ENCODE measurements at regions not wholly inside any gene's neighbourhood (a gene's known extent, or its start where the extent isn't known, plus 50 kb on each side); places are given as distances from the start of the nearest gene placed in this dataset.

DNA sequence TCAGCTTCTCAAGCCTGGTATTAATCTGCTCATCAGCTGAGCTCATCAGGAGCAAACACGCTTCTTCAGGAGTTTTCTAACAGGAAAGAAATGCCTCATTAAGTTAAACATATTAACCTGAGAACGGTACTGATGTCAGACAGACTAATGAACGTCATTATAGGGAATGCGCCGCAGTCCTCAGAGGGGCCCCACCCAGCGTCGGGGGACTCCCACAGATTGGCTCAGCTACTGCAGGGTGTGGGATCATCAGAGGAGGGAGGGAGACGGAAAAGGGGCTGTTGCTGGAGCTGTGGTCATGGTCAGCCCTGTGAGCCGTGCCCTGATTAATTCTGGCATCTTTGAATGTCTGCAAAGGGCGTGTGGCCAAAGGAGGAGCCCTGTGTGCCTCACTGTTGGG, 348.5 kb downstream of the PTPRU start:
- DNase-seq, result no peak

DNA sequence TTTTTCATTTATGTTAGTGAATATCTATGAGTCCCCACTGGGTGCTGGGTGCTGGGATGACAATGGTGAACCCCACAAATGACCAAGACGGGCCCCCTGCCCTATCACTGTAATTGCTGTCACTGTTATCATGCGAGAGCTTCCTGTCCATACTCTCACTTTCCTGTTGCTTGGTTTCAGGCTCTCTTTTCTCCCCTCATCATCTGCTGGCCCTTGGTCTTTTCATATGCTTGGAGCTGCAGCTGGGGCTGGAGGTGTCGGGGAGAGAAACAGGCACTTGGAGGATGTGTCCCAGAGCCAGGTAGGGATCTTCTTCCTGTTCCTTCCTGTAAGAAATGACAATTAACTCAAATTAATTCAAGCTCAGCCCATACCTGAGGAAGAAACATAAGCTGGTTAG, 348.0 kb downstream of the PTPRU start:
- no peak for DNase-seq

DNA sequence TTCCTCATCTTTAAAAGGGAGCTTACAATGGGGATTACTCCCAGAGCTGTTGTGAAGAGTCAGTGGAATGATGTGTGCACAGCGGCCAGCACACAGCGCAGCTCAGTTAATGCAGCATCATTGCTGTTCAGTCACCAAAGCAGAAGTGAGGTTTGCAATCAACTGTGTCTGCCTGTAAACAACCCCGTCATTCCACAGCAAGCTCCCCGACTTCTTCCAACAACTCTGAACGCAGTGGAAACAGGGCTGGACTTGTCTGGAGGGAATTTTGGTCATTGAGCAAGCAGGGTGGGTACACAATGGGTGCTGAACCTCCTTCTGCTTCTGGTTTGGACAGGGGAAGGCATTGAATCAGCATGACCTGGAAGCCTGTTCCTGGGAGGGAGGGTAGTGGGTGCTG, 347.4 kb downstream of the PTPRU start:
- no peak for DNase-seq

DNA sequence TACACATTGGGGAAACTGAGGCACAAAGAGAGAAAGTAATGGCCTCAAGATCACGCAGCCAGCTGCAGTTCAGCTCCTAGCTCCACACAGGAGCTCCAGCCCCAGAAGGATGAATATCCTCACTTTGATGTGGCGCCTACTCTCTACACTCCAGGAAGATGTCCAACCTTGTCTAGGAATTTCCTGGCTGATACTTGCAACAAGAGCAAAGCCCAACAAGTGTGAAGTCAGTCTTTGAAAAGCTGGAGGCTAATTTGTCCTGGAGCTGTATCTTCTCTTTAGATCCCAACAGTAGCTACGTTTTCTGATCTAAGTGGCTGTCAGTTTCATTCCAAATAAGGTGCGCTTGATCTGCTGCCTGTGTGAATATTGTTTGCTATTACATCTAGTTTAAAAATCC, 344.9 kb downstream of the PTPRU start:
- no peak for DNase-seq

DNA sequence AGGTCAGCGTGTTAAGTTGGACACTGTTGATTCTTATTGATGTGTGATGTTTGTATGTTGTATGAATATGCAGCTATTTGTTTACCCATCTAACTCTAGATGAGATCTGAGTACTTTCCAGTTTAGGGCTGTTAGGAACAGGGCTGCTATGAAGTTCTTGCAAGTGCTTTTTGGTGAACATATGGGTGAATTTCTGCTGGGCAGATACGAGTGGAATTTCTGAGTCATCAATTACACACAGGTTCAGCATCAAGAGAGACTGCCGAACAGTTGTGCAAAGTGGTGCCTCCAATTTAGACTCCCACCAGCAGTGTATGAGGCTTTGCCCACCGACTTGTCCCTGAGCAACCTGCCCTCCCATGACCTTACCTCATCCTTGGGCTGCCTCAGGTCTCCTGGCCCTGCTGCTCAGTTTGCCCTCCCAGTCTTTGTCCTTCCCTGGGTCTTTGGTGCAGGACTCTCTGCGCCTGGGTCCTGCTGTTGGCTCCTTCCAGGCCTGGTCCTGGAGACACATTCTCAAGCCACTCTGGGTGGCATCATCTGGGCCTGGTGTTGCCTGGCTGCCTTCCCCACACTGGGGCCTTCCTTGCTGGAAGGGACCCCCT, 343.6 kb downstream of the PTPRU start:
- no peak for DNase-seq

DNA sequence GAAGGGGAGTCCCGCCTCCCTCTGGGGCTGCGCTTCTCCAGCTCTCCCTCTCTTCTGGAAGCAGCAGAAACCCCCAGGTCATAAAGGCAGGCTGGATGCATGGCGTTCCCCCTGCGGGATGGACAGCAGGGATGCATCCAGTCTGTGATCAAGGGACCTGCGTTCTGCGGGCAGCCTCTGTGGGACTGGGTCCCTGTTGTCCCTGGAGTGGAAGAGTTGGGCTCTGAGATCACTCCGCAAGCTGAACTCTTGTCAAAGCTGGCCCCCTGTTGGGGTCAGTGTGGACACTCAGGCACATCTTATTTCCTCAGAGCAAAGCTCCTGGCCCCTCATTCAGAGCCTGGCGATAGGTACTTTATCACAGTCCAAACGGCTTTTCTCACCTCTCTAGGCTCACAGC, 341.2 kb downstream of the PTPRU start:
- no peak for DNase-seq

DNA sequence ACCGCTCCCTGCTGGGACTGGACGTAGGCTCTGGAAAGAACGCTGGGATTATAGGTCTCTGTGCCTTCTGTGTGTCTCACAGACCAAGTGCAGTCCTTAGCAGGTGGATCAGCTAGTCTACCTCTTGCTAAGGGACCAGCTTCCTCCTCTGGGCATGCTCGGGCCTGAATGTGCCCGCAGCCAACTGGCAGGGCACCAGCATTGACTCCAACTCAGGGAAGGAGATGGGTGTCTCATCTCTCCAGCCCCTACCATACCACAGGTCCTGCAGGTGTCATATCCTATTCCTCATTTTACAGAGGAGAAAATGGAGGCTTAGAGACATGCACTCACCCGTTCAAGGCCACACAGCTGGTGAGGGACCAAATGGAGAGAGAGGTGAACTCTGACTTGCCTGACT, 340.2 kb downstream of the PTPRU start:
- no peak for DNase-seq

DNA sequence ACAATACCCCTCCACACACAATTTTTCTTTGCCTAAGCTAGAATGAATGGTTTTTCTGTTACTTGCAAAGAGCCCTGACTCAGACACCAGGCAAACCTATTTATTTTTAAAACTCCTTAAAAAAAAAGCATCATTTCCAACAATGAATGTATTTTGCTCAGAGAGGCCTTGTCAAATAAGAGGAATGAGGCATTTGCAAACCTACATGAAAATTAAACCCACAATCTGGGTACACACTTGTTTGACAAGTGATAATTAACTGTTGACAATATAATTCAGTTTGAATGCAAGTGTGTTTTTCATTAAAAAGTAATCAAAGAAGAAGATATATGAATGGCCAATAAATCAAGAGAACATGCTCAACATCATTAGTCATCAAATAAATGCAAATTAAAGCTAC, 339.5 kb downstream of the PTPRU start:
- no peak for DNase-seq

DNA sequence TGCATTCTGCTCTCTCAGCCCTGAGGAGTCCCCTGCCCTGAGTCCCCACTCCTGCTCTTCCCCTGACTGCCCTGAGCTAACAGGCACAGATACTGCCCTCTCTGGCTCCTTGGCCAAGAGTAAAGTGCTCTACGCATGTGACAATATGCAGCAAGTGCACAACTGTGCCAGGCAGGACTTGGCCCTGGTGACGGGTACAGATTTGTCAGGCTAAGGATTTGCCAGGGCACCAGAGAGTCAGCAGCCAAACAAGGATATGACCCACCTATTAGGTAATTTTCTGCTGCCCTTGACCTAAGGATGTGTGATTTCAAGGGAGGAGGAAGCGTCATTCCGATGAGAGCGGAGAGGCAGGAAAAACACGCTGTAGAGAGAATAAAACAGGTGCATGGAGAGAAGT, 339.0 kb downstream of the PTPRU start:
- no peak for DNase-seq

DNA sequence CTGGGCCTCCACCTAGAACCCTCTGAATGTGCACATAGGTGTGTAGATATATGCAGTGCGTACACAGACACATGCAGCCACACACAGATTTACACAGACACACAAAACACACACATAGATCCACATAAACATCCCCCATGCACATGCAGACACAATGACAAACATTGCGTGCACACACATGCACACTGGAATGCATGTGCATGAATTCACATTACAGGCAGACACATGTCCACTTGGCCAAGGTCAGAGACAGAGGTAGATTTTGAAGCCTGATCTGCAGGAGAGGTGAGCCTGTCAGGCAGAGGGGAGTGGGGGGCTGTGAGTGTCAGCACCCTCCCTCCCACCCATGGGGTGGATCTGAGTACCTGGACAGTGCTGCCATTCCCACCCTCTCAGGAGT, 338.5 kb downstream of the PTPRU start:
- no peak for DNase-seq

DNA sequence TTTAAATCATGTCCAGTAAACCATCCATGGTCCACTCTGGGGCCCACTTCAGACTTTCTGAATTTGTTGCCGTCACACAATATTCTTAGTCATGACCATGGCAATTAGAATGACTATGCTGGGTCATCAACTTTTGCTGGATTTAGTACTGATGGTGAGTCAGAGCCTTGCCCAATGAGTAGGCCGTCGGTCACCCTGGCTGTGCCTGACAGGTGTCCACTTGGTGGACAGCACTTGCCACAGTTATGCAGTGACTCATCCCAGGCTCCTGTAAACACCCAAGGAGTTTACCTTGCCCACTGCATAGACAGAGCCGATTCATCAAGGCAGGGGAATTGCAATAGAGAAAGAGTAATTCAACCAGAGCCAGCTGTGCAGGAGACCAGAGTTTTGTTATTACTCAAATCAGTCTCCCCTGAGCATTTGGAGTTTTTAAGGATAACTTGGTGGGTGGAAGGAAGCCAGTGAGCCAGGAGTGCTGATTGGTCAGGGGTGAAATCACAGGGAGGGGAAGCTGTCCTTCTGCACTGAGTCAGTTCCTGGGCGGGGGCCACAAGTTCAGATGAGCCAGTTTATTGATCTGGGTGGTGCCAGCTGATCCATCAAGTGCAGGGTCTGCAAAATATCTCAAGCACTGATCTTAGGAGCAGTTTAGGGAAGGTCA, 333.8 kb downstream of the PTPRU start:
- no peak for DNase-seq

DNA sequence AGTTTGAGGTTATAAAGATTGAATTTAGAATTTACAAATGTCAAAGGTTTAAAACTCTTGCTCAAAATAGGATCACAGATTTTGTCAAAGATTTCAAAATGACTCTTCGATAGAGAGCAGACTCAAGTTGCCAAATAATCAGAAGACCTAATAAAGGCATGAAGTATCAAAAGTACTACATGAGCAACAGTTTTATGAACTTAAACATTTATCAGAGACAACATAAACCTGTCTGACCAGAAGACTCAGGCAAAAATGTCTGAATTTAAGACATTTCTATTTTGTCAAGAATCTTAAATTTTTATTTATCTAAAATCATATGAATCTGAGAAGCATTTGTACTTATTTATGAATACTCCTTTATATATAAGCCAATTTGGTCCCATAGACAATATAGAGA, 330.9 kb downstream of the PTPRU start:
- no peak for DNase-seq

DNA sequence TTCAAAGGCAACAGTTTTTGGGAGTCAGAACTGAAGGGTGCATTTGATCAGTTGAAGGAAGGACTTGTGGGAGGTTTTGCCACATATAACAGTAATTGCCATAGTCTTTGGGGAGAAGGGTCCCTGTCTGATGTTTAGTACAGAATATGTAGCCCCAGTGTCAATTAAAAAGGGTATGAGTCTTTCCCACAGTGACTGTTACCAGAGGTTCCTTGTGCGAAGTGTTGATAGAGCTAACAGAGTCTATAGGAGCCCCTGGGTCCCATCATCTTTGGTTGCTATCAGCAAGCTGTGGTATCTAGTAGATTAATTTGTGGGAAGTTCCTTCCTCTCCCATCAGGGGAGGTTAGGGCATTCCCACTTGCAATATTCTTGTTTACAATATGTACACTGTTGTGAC, 329.2 kb downstream of the PTPRU start:
- DNase-seq, result no peak

DNA sequence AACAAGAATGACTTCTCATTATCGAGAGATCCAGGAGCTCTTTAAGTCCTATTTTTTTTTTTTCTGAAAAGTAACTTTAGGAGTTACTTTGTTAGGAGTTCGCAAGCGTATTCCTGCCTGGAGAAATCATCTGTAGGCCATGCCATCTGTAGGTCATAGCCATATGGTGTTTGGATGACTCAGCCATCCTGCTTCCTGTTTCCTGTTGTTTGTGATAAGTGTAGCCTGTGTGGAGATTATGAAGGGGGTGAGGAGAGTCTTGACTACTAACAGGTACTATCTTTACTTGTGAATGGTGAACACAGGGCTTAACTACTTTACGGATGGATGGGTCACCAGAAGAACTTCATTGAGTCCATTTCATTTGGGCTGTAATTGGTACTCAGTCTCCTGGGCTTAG, 327.2 kb downstream of the PTPRU start:
- DNase-seq, result no peak

DNA sequence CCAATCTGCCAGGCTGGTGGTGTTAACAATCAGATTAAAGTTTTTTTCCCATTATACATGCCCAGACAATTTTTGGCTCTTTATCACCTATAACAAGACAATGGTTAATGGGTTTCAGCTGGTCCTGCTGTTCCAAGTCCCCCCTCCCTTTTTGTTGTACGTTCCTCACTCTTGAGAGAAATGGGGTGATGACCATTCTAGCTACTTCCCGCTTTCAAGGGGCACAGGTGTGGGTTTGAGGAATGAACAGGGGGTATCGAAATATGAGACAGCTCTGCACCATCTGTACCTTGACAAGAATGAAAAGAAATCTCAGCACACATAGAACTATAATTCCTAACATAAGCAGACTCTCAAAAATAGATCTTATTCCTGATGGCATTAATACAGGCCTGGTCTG, 326.8 kb downstream of the PTPRU start:
- DNase-seq, result no peak

DNA sequence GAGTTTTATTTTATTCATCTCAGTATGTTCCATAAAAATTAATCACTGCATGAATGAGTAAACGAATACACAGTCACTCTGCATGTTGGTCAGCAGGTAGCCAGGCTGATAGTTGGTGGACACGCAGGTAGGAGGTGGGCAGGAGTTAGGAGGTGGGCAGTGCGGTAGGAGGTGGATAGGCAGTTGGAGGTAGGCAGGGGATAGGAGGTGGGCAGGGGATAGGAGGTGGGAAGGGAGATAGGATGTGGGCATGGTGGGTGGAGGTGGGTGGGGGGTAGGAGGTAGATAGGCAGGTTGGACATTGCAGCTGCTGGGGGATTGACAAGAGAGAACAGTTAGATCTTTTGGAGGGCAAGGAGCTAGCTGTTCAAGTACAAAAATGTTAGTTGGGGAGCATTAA, 322.7 kb downstream of the PTPRU start:
- DNase-seq, result no peak

DNA sequence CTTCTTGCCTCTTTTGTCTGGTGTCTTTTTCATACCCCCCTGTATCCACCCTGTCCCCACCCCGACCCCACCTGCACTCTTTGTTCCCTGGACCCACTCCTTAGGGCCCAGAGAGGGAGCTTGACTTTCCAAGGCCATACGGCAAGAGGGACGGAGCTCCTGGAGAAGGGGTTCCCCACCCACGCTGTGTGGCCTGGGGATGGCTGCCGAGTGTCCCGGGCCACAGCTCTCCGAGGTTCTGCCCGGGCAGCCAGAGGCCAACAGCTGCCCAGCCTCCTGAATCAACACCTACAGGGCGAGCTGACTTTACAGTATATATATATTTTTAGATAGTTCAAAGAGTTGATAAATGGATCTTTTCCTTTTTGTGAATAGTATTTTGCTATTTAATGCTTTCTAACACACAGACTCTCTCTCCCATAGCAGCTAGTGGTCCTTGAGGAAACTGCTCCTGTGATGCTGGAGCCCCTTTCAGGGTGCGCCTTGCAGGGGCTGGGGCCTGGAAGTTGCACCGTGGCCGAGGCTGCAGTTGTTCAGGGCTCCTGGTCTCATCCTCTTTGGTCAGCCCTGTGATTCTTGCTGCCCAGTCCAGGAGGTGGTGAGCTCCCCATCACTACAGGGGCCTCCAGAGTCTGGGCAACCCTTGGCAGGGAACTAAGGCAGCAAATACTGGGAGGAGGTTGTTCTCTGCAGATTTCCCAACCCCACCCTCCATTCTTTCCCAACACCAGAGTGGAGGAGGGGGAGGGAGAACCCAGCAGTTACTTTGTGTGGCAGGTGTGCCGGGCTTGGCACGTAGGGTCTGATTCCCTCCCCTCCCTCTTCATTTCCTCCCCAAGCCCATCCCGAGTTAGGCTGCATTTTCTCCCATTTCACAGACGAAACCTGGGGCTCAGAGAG, 321.6 kb downstream of the PTPRU start:
- DNase-seq, result no peak

DNA sequence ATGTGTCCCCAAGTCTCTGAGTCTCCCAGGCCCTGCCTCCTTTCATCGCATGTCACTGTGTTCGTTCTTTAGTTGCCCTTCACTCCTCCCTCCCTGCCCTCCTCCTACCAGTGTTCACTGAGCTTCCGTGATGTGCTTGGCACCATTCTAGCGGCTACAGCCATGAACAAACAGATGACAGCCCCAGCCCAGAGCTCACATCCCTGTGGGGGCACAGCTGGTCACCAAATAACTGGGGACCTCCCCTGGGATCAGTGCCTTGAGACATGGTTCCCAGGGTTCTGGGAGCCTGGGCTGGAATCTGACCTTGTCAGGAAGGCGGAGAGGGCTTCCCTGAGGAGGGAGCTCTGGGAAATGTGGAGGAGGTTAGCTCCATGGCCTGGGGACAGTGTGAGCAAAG, 320.7 kb downstream of the PTPRU start:
- no peak for DNase-seq

DNA sequence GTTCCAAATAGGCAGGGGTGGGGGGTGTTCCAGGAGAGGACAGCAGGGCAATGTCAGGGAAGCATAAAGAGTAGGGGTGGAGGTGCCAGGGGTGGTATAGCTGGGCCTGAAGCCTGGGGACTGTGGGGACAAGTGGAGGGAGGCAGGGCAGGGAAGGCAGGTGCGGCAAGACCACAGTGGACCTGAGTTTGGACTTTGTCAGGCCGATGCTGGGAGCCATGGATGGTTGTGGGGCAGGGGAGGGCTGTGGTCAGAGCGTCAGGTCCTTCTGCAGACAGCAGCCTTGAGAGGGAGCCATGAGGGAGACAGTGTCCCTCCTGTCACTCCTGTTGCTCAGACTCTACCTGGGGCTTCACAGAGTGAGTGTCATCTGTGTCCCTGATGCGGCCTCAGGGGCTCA, 320.3 kb downstream of the PTPRU start:
- no peak for DNase-seq

DNA sequence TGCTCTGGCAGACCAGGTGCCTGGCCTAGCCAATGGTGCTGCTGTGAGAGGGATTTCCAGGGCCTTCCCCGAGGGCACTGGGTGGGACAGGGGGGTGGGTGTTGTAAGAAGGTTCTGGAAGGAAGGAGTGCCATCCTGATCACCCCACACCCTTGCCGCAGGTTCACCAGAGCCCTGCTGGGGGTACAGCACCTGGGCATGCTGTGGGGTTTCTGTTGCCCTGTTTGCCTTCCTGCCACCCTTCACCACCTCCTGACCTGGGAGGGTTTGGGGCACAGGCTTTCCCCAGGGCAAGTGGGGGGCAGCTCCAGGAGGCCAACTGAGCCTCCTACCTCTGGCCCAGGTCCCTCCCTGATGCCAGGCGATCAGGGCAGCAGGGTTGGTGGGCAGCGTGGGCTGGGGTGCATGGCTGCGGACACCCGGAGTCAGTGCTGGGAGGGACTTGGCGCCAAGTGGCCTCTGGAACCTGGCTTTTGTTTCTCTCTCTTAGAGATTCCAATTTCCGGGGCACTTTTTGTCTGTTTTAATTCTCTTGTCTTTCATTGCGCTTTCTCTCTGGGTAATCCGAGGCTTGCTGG, 318.8 kb downstream of the PTPRU start:
- DNase-seq, result no peak

DNA sequence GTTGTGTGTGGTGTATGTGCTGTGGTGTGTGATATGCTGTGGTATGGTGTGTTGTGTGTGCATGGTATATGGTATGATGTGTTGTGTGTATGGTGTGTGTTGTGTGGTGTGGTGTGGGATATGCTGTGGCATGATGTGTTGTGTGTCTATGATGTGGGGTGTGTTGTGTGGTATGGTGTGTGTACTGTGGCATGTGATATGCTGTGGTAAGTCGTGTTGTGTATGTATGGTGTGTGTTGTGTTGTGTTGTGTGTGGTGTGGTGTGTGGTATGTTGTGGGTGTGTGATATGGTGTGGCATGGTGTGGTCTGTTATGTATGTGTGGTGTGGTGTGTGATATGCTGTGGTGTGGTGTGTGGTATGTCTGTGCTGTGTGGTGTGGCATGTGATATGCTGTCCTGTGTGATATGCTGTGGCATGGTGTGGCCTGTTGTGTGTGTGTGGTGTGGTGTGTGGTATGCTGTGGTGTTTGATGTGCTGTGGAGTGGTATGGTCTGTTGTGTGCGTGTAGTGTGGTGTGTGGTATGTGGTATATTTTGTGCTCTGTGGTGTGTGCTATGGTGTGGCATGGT, 318.0 kb downstream of the PTPRU start:
- DNase-seq, result no peak

DNA sequence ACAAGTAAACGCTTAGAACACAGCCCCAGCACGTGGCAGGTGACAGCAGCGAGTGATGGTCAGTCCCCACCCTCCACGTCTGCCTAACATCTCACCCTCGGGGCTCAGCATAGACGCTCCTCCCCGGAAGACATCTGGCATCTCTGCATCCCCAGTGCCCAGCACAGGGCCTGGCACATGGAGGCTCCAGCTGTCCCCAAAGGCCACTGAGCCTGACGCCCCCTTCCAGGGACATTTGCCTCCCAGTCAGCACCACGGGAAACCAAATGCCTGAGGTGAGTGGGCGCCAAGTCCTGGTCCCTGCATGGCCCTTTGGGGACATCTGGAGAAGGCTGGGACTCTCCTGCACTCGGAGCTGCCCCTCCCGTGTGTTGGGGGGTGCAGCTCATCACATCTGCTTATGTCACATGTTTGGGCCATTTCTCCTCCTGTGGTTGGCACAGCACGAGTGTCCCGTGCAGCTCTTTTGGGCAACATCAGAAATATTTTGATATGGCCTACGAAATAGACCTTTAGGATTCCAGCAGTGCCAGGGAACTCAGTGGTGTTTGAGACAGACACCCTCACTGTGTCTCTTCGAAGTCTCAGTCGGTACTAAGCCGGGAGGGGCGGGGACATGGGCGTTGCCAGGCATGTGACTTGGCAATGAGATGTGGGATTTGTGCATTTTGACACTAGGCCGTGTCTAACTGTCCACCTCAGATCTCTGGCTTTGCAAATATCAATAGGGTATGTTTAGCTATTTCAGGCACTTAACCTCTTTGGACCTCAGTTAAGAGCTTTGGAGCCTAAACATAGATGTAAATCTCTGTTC, 315.0 kb downstream of the PTPRU start:
- no peak for DNase-seq

Measured in inflammatory macrophage treated with lipopolysaccharide for 1 hour (primary cell).